Erythroblast (primary cell): ENCODE measurements at regions not wholly inside any gene's neighbourhood (a gene's known extent, or its start where the extent isn't known, plus 50 kb on each side); places are given as distances from the start of the nearest gene placed in this dataset.

Source experiments
- GATA1 ChIP-seq: IDR thresholded peaks from 2 replicates; pipeline ENCODE4 v1.6.1; 2011; ENCODE audit warnings: low read depth, mild to moderate bottlenecking, control low read depth, low read length, moderate library complexity
- POLR2A ChIP-seq: IDR thresholded peaks from 2 replicates; pipeline ENCODE4 v1.6.1; 2011; ENCODE audit warnings: mild to moderate bottlenecking, low read length

DNA sequence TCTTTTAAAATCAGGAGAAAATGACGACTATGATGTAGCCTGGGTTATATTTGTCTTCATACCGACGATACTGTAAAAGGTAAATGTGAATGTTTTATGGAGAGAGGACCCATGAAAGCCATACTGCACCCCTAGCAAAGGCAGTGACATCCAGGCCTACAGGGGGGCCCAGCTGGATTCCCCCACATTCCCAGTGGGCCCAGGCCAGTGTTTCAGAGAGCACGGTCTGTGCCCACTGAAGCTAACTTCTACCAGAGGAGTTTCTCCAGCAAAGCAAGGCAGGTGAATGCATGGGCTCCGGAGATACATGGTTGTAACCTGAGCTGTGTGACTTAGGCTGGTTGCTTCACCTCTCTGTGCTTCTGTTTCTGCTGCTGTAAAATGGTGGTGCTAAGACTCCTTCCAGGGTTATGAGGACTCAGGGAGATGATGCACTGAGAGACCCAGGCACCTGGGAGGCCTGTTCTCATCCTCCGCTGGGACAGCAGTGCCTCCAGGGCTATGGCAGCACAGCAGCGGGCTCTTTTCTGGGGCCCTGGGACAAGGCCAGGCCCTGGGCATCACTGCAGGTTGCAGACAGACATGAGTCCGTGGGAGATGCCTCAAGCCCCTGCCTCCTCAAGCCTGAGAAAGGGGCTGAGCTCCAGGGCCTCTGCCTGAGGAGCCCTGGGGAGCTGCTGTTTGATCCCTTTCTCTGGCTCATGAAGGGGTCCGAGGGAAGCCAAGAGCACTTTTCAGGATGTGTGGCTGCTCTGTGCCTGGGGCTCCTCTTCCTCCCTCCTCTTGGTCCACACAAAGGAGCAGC is 73.7 kb downstream of the SERPINA3 start:
- no peak for TF ChIP-seq POLR2A
- TF ChIP-seq GATA1, result no peak
